ENCODE measurements at regions not wholly inside any gene's neighbourhood (a gene's known extent, or its start where the extent isn't known, plus 50 kb on each side); places are given as distances from the start of the nearest gene placed in this dataset.

DNA sequence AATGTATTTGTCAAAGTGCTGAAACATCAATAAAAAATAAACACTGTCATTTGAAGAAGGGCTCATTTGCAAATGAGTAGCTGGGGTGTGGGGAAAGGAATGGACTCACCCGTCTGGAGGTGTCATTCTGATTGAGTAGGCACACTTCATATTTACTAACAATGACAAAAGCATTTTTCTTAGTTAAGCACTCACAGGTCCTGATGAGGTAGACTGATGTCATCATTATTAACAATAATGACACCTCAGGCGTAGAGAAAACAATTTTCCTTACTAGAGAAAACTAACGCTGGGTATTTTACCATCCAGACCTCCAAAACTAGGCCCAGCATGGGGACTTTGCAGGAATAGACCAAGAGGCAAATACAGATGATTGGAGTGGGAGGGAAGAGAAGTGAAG is 76.0 kb downstream of the UNC5CL start:
- H3K27me3 Mint-ChIP-seq (ENCODE audit: low read depth) = peaks cover 4% of the 10 kb centered on the region

DNA sequence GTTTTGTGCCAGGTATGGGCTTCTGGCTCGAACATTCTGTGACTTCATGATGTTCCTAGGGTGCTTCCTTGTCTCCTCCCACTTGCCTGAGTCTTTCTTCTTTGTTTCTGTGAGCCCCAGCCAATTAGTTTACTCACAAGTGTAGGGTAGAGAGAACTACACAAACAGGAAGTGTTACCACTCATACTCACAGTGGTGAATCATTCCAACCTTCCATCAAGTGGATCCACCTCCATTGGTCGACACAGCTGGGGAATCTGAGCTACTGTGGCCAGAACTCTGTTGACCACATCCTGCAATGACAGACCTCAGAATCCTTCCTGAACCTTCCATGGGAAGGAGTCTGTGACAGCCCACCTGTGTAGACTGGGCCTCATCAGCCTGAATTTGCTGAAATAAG is 76.8 kb downstream of the UNC5CL start:
- Mint-ChIP-seq H3K4me3 (no peak overlapping the region), H3K36me3 (ENCODE audit: low read depth) (no peaks in the 10 kb centered on the region), H3K4me1 (peaks cover 11% of the 10 kb centered on the region), H3K27me3 (ENCODE audit: low read depth) (peaks cover 4% of the 10 kb centered on the region), H3K27ac (no peak overlapping the region), H3K9me3 (no peaks in the 10 kb centered on the region)
- TF ChIP-seq, protein P1, sequence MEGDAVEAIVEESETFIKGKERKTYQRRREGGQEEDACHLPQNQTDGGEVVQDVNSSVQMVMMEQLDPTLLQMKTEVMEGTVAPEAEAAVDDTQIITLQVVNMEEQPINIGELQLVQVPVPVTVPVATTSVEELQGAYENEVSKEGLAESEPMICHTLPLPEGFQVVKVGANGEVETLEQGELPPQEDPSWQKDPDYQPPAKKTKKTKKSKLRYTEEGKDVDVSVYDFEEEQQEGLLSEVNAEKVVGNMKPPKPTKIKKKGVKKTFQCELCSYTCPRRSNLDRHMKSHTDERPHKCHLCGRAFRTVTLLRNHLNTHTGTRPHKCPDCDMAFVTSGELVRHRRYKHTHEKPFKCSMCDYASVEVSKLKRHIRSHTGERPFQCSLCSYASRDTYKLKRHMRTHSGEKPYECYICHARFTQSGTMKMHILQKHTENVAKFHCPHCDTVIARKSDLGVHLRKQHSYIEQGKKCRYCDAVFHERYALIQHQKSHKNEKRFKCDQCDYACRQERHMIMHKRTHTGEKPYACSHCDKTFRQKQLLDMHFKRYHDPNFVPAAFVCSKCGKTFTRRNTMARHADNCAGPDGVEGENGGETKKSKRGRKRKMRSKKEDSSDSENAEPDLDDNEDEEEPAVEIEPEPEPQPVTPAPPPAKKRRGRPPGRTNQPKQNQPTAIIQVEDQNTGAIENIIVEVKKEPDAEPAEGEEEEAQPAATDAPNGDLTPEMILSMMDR (IDR thresholded peaks at IDR 0.05; ENCODE audit: unreplicated experiment in 3 of 3) = no peak

More for the DNA sequence above, 76.0 kb downstream of the UNC5CL start:
- no peaks in the 10 kb centered on the region for H3K36me3 Mint-ChIP-seq (ENCODE audit: low read depth)
- TF ChIP-seq, protein P1 (IDR thresholded peaks at IDR 0.05; ENCODE audit: unreplicated experiment in 3 of 3) = no peak
- H3K27ac Mint-ChIP-seq = no peak overlapping the region
- H3K9me3 Mint-ChIP-seq = no peaks in the 10 kb centered on the region
- no peak overlapping the region for H3K4me3 Mint-ChIP-seq
- peaks cover 3% of the 10 kb centered on the region for H3K4me1 Mint-ChIP-seq

DNA sequence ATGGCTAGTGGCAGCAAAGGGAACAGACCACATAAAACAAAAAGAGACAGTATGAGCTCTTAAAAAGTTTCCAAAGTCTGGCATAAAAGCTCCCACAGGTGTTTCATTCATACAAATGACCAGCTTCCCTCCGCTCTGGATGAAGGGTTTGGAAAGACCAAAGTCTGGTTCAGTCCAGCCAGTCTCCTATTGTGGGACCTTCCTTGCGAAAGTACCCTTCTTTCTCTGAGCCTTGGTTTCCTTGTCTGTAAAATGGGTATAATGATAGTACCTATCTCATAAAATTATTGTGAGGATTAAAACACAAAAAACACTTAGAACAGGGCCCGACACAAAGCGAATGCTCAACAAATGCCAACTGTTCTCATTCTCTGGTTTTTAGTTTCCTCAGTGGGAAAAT is 77.2 kb downstream of the UNC5CL start:
- Mint-ChIP-seq H3K27me3 (ENCODE audit: low read depth) (peaks cover 4% of the 10 kb centered on the region), H3K27ac (no peak overlapping the region), H3K4me1 (peaks cover 15% of the 10 kb centered on the region), H3K4me3 (no peak overlapping the region), H3K36me3 (ENCODE audit: low read depth) (no peaks in the 10 kb centered on the region), H3K9me3 (no peaks in the 10 kb centered on the region)
- TF ChIP-seq, protein P1 (IDR thresholded peaks at IDR 0.05; ENCODE audit: unreplicated experiment in 3 of 3) = no peak

DNA sequence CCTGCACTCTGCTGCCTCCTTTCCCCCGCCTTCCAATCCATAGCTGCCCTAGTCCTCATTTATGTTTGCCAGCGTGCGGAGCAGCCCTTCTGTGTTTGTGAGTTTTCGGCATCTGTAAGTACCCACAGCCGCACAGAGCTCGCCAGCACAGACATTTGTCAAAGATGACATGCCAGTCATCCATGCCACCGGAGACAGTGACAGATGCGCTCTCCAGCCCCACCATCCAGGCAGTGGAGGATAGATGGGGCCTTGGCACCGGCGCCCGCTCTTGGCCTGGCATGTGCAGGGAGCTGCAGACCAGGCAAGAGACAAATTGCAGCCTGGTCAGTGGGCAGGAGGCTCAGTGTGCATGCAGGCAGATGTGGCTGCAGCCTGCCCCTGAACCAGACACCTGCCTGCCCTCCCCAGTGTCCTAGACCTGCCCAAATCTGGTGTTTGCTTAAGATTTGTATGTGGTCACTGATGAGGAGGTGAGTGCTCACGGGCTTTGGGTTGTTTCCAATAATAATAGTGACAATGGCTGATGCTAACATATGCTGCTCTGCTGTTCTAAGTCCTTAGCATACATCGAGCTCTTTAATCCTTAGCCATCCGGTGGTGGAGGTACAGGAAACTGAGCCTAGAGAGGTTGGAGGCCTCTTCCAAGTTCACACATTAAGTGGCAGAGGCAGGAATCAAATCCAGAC is 78.1 kb downstream of the UNC5CL start:
- TF ChIP-seq, protein P1 (IDR thresholded peaks at IDR 0.05; ENCODE audit: unreplicated experiment in 3 of 3) = no peak

DNA sequence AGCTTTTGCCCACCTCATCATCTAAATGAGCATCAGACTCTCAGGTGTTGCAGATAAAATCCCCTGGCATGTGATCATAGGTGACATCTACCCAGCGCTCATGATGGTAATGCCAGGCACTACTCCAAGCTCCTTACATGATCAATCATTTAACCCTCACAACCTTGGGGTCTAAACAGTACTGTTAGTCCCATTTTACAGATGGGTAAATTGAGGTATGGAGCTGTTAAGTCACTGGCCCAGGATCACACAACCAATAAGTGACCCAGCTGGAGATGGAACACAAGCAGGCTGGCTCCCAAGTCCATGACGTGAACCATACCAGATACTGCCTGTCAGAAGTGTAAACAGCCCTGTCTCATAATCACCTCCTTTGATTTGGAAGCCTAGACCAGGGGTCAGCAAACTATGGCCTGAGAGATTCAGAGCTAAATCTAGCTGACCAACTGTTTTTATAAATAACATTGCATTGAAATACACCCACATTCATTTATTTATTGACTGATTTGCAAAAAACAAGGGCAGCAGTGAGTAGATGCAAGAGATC is 79.2 kb downstream of the UNC5CL start:
- TF ChIP-seq, protein P1 (IDR thresholded peaks at IDR 0.05; ENCODE audit: unreplicated experiment in 3 of 3) = no peak
- H3K4me1 Mint-ChIP-seq = peaks cover 33% of the 10 kb centered on the region
- H3K4me3 Mint-ChIP-seq = no peak overlapping the region
- peaks cover 4% of the 10 kb centered on the region for H3K27me3 Mint-ChIP-seq (ENCODE audit: low read depth)
- H3K9me3 Mint-ChIP-seq = no peaks in the 10 kb centered on the region
- H3K36me3 Mint-ChIP-seq (ENCODE audit: low read depth) = no peaks in the 10 kb centered on the region
- H3K27ac Mint-ChIP-seq = no peak overlapping the region

More for the DNA sequence above, 78.1 kb downstream of the UNC5CL start:
- H3K4me1 Mint-ChIP-seq = peaks cover 24% of the 10 kb centered on the region
- H3K9me3 Mint-ChIP-seq = no peaks in the 10 kb centered on the region
- H3K36me3 Mint-ChIP-seq (ENCODE audit: low read depth) = no peaks in the 10 kb centered on the region
- peaks cover 4% of the 10 kb centered on the region for H3K27me3 Mint-ChIP-seq (ENCODE audit: low read depth)
- H3K4me3 Mint-ChIP-seq = no peak overlapping the region
- no peak overlapping the region for H3K27ac Mint-ChIP-seq

DNA sequence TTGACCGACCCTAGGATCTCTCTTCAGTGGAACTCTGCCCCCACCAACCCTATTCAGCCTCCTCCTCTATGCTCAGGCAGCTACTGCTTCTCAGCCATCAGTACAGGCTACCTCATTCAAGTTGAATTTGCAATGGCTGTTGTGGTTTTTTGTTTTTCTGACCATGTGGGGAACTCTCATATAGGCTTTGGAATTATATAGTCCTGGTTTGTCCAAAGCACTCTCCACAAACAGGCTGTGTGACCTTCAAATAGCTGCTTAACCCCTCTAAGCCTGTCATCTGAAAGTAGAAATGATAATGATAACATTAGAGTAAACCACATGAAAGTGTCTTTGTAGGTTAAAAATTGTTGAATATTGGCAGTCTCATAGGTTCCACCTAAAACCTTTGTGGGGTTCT is 80.3 kb downstream of the UNC5CL start:
- H3K4me1 Mint-ChIP-seq = peaks cover 37% of the 10 kb centered on the region
- no peak overlapping the region for H3K4me3 Mint-ChIP-seq
- no peaks in the 10 kb centered on the region for H3K36me3 Mint-ChIP-seq (ENCODE audit: low read depth)
- peaks cover 4% of the 10 kb centered on the region for H3K27me3 Mint-ChIP-seq (ENCODE audit: low read depth)
- H3K9me3 Mint-ChIP-seq = no peaks in the 10 kb centered on the region
- no peak overlapping the region for H3K27ac Mint-ChIP-seq
- TF ChIP-seq, protein P1 (IDR thresholded peaks at IDR 0.05; ENCODE audit: unreplicated experiment in 3 of 3) = no peak
